Dermis microvascular lymphatic vessel endothelial cell (primary cell): ENCODE measurements at regions not wholly inside any gene's neighbourhood (a gene's known extent, or its start where the extent isn't known, plus 50 kb on each side); places are given as distances from the start of the nearest gene placed in this dataset.

Experiments
- DNase-seq, 2 donors: peaks; one replicate each; pipeline versions ENCODE4 v3.0.0 to v3.0.0-alpha.2; 2010; ENCODE audit warnings: low read depth in 2 of 2

DNA sequence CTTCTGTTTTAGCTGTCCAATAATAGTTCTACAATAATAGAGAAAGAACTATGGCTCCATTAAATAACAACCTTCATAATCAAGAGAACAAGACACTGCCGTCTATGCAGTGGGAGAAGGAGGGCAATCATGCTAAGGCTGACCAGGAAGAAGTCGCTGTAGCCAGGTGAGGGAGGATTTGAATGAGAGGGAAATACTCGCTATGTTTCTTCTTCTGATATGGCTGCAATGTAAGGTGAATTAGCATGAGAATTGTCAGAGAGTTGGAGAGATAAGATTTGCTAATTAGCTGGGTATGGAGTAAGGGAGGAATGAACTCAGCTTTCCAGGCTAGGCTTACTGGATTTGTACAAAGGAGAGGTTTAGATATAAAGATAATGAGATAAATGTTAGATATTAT, 555.4 kb upstream of the ZNF385D start:
- no peak for DNase-seq

DNA sequence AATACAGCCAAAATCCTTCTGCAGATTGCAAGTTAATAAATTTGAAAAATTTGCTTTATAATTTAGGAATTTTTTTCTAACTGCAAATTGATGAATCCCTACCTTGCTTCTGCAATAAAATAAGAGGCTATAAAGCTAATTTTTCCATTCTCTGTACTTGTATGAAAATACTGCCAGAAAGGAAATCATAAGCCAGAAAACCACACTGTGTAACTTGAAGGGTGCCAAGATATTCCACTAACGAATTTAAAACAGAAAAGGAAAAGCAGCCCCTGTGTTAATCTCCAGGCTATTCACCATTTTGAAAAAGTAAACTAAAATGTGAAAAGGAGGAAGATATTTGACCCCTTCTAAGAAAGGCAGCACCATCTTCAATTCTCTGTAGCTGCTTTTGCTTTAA, 557.9 kb upstream of the ZNF385D start:
- no peak for DNase-seq

DNA sequence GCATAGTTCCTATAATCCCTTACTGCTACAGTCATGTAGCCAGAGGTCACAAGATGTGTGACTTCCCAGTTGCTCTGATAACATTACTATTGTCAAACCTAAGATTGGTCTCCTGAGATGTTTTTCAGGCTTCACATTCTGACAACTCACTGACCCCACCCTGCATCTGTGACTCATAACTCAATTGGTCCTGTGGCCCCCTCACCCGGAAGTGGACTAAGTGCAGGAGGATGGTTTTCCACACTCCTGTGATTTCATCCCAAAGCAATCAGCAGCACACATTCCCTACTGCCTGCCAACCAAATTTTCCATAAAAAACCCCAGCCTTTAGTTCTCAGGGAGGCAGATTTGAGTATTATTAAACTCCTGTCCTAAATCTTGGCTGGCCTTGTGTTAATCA, 564.9 kb upstream of the ZNF385D start:
- no peak for DNase-seq

DNA sequence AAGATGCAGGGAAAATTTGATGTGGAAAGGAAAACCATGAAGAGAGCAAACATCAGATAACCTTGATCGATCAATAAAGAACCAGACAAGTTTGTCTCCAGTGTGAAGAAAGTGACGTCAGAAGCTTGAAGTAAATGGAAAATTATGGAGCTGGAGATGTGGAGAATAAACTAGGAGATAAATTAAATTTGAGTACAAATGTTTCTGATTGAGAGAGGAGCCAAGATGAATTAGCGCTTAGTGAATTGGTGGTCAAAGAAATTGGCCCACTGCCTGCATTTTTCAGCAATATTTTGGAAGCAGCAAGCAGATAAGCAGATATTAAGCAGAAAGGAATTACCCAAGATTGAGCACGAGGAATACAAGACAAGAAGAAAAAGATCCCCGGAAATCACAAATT, 567.3 kb upstream of the ZNF385D start:
- DNase-seq = no peak

DNA sequence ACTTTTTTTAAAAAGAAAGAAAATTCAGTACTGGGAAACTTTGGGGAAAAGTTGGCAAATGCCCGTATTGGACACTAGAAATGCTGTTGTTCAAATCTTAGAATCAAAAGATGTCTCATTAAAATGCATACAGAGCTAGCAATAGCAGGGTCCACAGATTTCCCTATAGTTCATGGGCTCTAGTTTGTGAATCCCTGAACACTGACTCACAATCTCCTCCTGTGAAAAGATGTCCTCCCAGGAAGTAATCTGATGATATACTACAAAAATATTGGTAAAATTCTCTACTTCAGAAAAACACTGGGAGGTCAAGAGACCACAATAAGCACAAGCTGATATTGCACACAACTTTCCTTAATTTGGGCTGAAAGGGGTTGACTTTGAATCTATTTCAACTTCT, 568.4 kb upstream of the ZNF385D start:
- no peak for DNase-seq

DNA sequence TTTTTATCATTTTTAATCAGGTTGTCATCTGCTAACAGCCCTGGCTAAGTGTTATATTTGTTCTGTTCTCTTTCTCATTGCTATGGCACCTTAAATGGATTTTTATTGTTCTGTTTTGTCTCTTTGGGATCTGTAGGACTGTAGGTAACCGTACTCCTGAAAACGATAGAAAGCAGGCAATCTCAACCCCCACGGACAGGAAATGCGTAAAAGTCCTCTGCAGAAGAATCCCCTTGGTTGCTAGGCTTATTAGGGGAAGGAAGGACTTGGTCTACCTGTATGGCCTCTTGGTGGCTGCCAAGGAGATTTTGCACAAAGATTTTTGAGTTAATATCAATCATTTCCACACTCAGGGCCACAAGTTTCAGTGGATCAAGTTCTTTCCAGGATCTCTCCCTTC, 571.9 kb upstream of the ZNF385D start:
- no peak for DNase-seq

DNA sequence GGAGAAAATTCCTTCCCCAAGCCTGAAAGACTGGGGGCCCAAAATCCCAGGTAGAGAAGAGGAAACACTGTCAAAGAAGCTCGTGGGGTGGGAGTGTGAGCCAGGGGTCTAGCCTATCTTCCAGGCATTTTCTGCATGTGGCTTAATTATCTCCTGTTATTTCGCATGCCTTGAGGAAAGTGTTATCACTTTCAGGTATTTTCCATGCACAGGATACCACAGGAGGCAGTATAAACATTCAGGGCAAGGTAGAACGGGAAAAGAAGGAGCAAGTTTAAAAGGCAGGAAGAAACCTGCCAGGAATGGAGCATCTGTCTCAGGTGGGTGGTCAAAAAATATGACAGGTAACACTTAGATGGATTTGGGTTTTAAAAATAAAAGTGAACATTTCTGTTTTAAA, 575.3 kb upstream of the ZNF385D start:
- no peak for DNase-seq

DNA sequence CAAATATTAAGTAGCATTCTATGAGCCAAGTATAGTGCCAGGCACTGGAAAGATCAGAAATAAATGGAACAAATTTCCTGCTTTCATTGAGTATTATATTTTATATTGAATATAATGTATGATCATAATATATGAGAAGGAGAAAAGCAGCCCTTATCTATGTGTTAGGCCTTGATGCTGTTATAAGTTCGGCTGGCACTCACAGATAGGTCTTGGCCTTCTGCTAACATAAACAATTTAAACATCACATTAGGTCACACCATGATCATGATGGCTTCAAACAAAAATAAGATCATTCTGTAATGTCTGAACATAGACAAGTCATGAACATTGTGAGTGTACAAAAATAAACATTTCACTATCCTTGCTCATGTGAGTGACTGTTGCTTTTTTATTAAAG, 584.0 kb upstream of the ZNF385D start:
- no peak for DNase-seq

DNA sequence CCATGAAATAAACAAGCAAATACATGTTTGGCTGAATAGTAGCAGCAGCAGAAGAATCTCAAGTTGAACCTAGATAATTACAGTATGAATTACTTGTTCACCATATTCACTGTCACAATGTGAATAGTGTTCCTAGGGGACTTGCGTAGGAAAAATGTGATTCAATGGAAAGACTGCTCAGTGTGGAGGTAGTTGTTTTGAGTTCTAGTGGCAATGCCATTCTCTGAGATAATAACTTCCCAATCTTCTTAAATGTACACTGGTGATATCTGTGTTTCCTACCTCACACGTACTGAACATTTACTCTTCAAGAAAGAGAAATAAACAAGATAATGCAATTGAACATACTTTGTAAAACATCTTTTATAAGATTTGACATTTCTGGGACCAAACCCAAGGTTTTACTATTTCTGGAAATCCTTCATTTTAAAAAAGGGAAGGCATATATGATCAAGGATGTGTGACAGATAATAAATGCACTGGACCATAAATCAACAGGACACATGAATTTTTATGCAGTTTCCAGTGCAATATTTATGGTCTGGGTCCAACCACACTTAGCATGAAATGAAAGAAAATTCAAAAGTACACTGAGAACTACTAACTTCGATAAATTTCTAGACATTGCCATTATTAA, 598.3 kb upstream of the ZNF385D start:
- DNase-seq = no peak

DNA sequence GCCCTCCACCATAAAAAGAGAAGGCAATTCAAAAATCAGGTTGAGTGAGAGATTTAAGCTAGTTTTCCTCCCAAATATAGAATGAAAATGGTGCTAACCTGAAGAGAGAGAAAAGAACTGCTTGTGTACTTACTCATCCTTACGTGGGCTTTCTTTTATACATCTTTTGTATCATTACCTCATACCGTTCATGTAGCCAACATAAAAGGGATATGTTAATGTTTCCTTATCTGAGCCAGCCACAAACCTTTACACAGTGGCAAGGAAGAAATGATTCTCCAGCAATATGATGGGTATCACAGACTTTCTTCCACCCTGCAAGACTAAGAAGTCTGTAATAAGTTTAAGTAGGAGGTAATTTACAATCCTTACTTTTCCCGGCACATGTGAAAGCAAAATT, 600.8 kb upstream of the ZNF385D start:
- no peak for DNase-seq

DNA sequence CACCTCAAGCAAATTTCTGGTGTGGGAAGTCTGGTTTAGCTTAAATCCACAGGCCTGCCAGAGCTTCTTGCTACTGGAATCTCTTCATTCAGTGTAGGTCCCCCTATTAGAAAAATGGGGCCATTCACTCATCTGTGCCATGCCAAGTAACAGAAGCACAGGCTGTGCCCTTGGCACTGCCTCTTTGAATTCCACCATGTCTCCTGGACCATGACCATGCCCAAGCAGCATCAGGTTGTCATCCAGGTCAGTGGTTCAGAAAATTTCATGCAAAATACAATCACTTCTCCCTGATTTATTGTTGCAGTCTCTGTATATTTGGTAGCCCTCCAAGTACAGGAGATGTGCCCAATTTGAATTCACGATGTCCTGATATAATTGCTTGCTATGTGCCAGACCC, 602.1 kb upstream of the ZNF385D start:
- no peak for DNase-seq

DNA sequence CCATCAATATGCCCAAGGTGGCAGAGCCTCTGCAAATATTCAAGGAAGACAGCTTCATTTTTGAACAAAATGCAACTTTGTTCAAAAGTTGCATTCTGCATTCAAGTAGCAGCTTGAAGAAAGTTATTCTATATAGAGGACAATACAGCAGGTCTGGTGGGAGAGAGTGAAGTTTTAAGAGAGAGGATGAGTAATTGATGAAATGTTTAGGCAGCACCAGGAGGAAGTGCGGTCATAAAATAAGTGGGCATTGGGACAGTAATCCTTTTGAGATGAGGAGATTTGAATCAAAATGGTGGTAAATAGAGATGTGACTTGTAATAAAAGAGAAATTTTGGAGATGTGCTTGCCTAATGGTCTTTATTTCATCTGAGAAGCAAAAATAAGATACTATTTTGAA, 607.3 kb upstream of the ZNF385D start:
- no peak for DNase-seq

DNA sequence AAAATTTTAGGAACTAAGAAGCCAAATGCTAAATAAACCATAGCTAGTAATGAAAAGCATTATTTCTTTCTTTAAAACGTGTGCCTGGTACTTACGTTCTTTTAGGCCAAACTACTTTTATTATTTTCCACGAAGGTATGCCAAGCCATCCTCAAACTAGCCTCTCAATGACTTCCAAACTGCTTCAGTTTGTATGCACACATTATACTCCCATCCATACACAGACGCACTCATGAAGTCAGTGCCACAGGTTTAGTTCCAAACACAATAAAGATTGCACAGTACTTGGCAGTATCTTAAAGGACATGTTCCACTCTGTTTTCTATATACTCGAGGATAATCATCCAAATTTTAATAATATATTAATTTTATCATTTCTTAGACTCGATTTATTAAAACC, 609.2 kb upstream of the ZNF385D start:
- no peak for DNase-seq

DNA sequence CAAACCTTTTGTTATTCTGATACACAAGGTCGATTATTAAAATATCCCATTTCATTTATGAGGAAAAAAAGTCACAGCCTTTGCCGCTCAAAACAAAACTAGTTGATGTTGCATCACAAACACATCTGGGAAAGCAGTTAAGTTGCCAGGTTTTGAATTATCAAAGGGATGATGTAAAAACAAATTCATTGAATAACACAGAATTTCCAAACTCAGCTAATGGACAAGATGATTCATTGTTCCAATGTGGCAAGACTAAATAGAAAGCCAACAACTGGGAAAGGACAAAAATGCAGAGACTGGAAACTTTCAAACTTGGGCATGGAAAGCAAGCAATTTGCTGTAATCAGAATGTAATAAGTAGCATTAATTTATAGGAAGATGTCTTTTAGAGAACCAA, 610.0 kb upstream of the ZNF385D start:
- DNase-seq = no peak

DNA sequence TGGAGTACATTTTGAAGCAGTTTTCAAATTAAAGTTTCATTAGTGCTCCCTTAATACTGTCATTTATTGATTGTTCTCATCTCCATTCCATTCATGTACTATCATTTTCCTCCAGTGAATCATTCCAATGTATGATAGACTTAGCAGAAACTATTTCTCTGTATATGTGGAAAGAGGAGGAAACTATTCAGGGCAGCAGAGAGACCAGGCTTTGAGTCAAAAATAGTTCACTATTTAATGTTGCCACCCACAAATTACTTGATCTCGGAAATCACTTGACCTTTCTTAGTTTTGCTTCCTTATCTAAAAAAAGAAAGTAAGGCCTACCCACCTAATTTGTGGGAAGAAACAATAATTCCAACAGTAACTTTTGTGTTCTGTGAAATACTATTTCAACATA, 610.5 kb upstream of the ZNF385D start:
- no peak for DNase-seq

DNA sequence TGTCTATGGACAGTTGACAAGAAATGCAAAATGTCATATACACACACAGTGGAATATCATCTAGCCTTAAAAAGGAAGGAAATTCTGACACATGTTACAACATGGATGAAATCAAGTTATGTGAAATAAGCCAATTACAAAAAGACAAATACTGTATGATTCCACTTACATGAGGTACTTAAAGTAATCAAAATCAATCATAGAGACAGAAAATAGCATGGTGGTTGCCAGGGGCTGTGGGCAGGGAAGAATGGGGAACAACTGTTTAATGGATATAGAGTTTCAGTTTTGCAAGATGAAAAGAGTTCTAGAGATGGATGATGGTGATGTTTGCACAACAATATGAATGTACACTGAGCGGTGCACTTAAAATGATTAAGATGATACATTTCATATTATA, 613.8 kb upstream of the ZNF385D start:
- no peak for DNase-seq

DNA sequence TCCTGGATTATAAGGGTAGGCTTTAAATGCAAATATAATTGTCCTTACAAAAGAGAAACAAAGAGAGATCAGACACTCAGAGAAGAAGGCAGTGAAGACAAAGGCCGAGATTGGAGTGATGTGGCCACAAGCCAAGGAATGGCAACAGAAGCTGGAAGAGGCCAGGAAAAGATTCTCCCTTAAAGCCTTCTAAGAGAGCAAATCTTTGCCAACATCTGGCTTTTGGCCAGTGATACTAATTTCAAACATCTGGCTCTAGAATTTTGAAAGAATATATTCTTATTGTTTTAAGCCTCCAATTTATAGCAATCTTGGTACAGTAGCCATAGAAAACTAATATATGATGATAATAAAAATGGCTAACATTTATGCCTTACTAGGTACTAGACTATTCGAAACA, 615.8 kb upstream of the ZNF385D start:
- no peak for DNase-seq

DNA sequence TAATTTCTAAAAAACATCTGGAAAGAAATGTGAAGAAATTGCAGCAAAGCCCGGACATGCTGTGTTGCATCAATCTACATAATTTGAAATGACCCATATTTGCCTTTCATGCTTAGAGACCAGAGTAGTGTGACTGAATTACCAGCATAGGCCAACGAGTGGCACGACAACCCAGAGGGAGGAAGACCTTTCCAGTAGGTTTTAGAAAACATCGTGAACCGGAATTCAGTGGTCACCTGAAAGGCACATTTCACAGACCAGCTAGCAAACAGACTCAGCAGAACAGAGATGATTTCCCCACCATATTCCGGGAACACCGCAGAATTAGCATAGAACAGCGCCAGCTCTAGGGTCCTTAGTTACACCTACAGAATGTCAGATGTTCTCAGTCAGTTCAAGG, 620.0 kb upstream of the ZNF385D start:
- DNase-seq = no peak

DNA sequence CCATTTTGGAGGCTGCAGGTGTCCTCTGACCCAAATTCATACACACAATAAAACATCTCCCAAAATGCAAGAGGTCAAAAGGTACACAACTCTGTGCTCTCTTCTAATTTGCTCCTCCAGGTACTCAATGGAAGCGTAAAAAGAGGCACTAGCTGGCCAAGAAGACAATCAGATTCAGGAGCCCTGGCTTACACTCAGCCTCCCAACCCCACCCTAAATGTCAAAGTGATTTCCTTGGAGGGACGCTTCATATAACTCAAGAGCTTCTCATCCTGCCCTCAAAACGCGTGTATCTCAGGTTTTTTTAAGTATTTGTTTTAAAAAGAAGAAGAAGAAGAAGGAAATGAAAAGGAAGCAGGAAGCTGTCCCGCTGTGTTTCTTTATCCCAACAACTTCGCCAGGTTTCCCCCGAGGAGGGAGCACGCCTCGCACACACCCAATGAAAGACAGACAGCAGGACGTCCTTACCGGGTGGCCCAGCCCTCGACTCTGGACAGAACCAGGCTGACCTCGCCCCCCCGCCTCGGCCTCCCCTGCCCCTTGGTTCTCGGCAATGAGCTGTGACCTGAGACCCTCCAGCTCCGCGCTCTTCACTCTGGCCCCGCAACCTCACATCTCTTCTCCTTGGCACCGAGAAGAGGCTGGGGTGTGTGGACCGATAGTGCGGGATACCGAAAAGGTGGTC, 620.7 kb upstream of the ZNF385D start:
- DNase-seq = no peak

DNA sequence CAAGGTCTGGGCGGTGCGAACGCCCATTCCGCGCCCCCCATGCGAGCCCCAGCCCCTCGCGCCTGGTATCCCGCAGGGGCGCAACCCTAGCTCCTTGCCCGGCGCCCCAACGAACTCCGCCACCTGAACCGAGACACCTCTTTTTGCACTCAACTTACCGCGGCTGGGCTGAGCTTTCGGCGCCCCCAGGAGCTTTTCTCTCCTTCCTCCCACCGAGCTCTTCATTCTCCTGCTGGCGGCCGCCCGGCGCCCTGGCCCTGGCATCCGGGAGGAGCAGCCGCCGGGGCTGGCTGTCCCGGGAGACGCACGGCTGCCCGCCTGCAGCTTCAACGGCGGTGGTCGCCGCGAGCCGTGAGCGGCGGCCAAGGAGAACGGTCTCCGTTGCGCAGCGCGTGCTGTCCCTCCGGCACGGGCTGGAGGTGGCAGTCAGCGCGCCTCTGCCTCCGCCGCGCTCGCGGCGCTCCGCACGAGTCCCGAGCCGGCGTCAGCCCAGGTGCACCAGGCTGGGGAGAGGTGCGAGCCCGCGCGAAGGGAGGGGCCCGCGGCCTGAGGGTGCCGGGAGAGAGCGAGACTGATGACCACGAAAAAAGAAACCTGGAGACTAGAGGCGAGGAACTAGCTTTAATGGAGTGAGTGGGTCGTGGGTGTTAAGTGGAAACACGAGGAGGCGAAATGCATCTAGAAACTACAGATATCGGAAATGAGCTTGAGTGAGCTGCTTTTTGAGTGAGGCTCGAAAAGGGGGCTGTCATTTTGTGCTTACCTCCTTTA, 621.5 kb upstream of the ZNF385D start:
- no peak for DNase-seq

DNA sequence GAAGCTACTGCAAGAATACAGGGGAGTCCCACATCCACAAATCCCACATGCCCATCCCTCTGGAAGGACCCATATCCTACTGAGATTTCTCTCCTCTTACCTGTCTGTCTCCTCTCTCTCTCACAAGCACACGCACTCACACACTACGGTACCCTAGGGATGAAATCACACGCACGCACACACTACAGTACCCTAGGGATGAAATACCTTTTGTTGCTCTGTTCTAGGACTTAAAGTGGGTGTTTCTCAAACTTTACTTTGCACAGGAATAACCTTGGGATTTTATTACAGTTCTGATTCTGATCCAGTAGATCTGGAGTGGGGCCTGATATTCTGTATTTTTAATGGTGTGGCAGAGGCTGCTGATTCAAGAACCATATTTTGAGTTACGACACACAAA, 622.2 kb upstream of the ZNF385D start:
- no peak for DNase-seq

DNA sequence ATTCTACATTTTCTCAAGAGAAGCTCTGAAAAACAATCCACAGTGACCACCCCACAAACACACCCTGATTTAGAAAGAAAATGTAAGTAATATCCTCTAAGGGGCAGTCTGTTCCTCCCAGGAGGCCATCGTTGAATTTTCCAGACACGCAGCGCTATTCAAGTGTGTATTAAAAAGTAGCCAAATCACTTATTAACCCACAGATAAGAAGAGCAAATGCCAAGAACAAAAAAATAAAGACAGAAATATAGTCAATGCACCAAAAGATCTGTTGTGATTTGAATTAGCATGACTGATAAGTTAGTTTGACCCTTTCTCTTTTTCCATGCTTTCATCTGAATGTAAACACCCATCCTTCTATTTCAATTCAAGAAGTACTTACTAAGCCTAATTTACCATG, 622.8 kb upstream of the ZNF385D start:
- DNase-seq = no peak

DNA sequence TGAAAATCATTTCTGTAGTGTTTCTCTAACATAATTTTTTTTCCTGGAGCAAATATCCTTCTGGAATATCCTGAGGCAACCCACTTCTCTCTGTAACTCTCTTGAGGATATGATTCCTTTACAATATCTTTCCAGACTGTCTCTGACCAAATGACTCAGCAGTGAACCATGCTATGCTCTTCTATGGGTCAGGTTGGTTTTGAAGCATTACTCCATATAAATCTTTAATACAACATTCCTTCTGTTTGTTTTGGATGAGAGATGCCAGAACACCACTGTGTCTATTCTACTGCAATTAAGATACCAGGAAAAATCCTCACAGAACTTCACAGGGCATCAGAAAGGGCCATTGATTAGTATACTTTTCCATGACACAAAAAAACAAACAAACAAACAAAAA, 626.4 kb upstream of the ZNF385D start:
- no peak for DNase-seq
